ENCODE measurements at regions not wholly inside any gene's neighbourhood (a gene's known extent, or its start where the extent isn't known, plus 50 kb on each side); places are given as distances from the start of the nearest gene placed in this dataset.
"Not testable (repeated sequence)": the region's sequence is repeated elsewhere in the genome, so short reads cannot be mapped to it uniquely, and the experiment has no call there.

GRCh38 chr2:209300766-209301165, 123.1 kb upstream of the MAP2 start:
- DNase-seq (ENCODE audit: low read depth) = not testable (repeated sequence)

- no peak for DNase-seq (ENCODE audit: low read depth)
Measured at GRCh38 chr2:209305026-209305425, 118.8 kb upstream of the MAP2 start.

GRCh38 chr2:209305746-209306196, 118.1 kb upstream of the MAP2 start:
- no peak for DNase-seq (ENCODE audit: low read depth)

- no peak for DNase-seq (ENCODE audit: low read depth)
Measured at GRCh38 chr2:209307161-209308001, 116.5 kb upstream of the MAP2 start.

GRCh38 chr2:209308415-209308814, 115.4 kb upstream of the MAP2 start:
- no peak for DNase-seq (ENCODE audit: low read depth)

GRCh38 chr2:209311948-209312347, 111.9 kb upstream of the MAP2 start:
- DNase-seq (ENCODE audit: low read depth) = no peak

GRCh38 chr2:209312450-209312849, 111.4 kb upstream of the MAP2 start:
- not testable (repeated sequence) for DNase-seq (ENCODE audit: low read depth)

- DNase-seq (ENCODE audit: low read depth) = no peak
Measured at GRCh38 chr2:209314653-209315052, 109.2 kb upstream of the MAP2 start.

- DNase-seq (ENCODE audit: low read depth) = no peak
Measured at GRCh38 chr2:209316141-209316540, 107.7 kb upstream of the MAP2 start.

GRCh38 chr2:209321076-209321475, 102.8 kb upstream of the MAP2 start:
- DNase-seq (ENCODE audit: low read depth) = no peak

- DNase-seq (ENCODE audit: low read depth) = no peak
Measured at GRCh38 chr2:209321581-209321980, 102.3 kb upstream of the MAP2 start.

GRCh38 chr2:209322041-209322440, 101.8 kb upstream of the MAP2 start:
- DNase-seq (ENCODE audit: low read depth) = no peak

GRCh38 chr2:209322905-209323512, 100.8 kb upstream of the MAP2 start:
- DNase-seq (ENCODE audit: low read depth) = no peak

- DNase-seq (ENCODE audit: low read depth) = no peak
Measured at GRCh38 chr2:209323738-209324137, 100.1 kb upstream of the MAP2 start.

- no peak for DNase-seq (ENCODE audit: low read depth)
Measured at GRCh38 chr2:209324281-209324680, 99.6 kb upstream of the MAP2 start.

- DNase-seq (ENCODE audit: low read depth) = peak; percentile 20
Measured at GRCh38 chr2:209331291-209331844, 92.5 kb upstream of the MAP2 start.

- DNase-seq (ENCODE audit: low read depth) = peak; percentile 56
Measured at GRCh38 chr2:209334188-209335017, 89.4 kb upstream of the MAP2 start.

GRCh38 chr2:209340522-209340921, 83.3 kb upstream of the MAP2 start:
- no peak for DNase-seq (ENCODE audit: low read depth)

GRCh38 chr2:209344349-209344748, 79.5 kb upstream of the MAP2 start:
- no peak for DNase-seq (ENCODE audit: low read depth)

GRCh38 chr2:209348433-209348832, 75.4 kb upstream of the MAP2 start:
- no peak for DNase-seq (ENCODE audit: low read depth)

GRCh38 chr2:209351636-209352035, 72.2 kb upstream of the MAP2 start:
- DNase-seq (ENCODE audit: low read depth) = no peak

GRCh38 chr2:209358992-209359391, 64.9 kb upstream of the MAP2 start:
- no peak for DNase-seq (ENCODE audit: low read depth)
